ENCODE measurements at regions not wholly inside any gene's neighbourhood (a gene's known extent, or its start where the extent isn't known, plus 50 kb on each side); places are given as distances from the start of the nearest gene placed in this dataset.
"Not testable (repeated sequence)": the region's sequence is repeated elsewhere in the genome, so short reads cannot be mapped to it uniquely, and the experiment has no call there.

- not testable (repeated sequence) for H3K9me3 ChIP-seq (ENCODE audit: control insufficient read depth, insufficient read depth, low read length); H3K4me3 ChIP-seq (ENCODE audit: low read depth, low read length); H3K27ac ChIP-seq (ENCODE audit: low read depth, low read length); H3K27me3 ChIP-seq (ENCODE audit: control insufficient read depth, insufficient read depth, low read length); H3K4me1 ChIP-seq (ENCODE audit: control insufficient read depth, insufficient read depth, low read length); H3K36me3 ChIP-seq (ENCODE audit: control insufficient read depth, insufficient read depth, low read length); H3K9ac ChIP-seq (ENCODE audit: low read depth, low read length)
Observed at GRCh38 chr1:88597973-88598372, 86.1 kb upstream of the PKN2 start.

DNA sequence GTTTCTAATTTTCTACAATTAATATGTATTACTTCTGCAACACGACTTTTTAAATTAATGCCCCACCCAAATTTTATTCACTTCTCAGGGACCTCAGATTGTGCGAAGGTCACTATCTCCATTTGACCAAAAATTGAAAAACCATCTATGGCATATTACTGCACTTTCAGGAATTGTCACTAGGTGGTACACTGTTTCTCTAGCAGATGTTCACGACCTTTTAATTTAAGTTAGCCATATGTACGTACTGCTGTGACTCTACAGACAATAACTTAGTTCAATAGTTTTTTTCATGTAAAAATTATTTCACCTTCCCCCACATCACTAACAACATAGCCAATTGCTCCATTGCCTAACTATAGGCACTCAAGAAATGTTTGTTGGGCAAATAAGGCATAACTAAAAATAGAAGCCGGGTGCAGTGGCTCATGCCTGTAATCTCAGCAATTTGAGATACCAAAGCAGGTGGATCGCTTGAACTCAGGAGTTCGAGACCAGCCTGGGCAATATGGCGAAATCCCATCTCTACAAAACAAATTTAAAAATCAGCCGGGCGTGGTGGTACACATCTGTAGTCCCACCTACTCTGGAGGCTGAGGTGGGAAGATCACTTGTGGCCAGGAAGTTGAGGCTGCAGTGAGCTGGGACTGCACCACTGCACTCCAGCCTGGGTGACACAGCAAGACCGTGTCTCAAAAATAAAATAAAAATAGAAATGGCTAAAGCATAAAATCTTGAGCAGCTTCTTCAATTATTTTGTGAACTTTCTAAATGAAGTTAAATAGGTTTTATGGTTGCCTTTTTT, 75.7 kb upstream of the PKN2 start:
- H3K4me1 ChIP-seq (ENCODE audit: control insufficient read depth, insufficient read depth, low read length), result peaks cover 13% of the 10 kb centered on the region
- no peaks in the 10 kb centered on the region for H3K9me3 ChIP-seq (ENCODE audit: control insufficient read depth, insufficient read depth, low read length)
- H3K9ac ChIP-seq (ENCODE audit: low read depth, low read length), result no peak overlapping the region
- H3K4me3 ChIP-seq (ENCODE audit: low read depth, low read length), result no peak overlapping the region
- H3K36me3 ChIP-seq (ENCODE audit: control insufficient read depth, insufficient read depth, low read length), result no peaks in the 10 kb centered on the region
- H3K27me3 ChIP-seq (ENCODE audit: control insufficient read depth, insufficient read depth, low read length), result no peaks in the 10 kb centered on the region
- H3K27ac ChIP-seq (ENCODE audit: low read depth, low read length), result no peak overlapping the region

DNA sequence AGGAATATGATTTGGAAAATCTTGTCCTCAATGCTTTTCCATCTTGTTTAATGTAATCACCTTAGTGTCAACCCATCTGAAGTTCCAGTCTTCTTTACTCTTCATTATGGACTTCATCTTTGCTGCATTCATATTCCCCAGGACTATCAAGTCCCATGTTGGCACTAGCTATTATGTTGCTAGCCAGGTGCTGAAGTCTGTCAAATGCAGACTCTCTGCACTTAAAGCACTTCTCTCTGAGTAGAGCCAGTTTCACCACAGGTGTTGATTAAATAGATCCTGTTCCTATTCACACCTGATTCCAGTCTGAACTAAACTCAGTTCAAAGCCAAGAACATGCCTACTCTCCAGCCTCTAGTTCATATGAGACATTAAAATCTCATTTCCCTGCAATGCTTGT, 75.0 kb upstream of the PKN2 start:
- Histone ChIP-seq H3K9me3 (ENCODE audit: control insufficient read depth, insufficient read depth, low read length) (no peaks in the 10 kb centered on the region), H3K9ac (ENCODE audit: low read depth, low read length) (no peak overlapping the region), H3K27ac (ENCODE audit: low read depth, low read length) (no peak overlapping the region), H3K4me3 (ENCODE audit: low read depth, low read length) (no peak overlapping the region), H3K4me1 (ENCODE audit: control insufficient read depth, insufficient read depth, low read length) (peaks cover 13% of the 10 kb centered on the region), H3K36me3 (ENCODE audit: control insufficient read depth, insufficient read depth, low read length) (no peaks in the 10 kb centered on the region), H3K27me3 (ENCODE audit: control insufficient read depth, insufficient read depth, low read length) (no peaks in the 10 kb centered on the region)

DNA sequence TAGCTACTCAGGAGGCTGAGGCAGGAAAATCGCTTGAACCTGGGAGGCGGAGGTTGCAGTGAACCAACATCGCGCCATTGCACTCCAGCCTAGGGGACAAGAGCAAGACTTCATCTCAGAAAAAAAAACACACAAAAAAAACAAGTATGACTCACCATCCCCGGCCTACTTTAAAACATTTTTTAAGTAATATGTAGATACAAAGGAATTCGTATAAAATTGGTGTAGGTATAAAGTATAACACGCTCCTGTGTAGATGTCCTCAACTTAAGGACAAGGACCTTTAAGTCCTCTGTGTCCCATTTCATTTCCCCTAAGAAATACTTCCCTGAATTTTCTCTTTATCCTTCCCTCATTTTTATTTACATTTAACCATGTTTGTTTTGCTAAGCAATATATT, 73.4 kb upstream of the PKN2 start:
- Histone ChIP-seq H3K27me3 (ENCODE audit: control insufficient read depth, insufficient read depth, low read length) (no peaks in the 10 kb centered on the region), H3K36me3 (ENCODE audit: control insufficient read depth, insufficient read depth, low read length) (no peaks in the 10 kb centered on the region), H3K9ac (ENCODE audit: low read depth, low read length) (no peak overlapping the region), H3K9me3 (ENCODE audit: control insufficient read depth, insufficient read depth, low read length) (no peaks in the 10 kb centered on the region), H3K27ac (ENCODE audit: low read depth, low read length) (no peak overlapping the region), H3K4me1 (ENCODE audit: control insufficient read depth, insufficient read depth, low read length) (peaks cover 13% of the 10 kb centered on the region), H3K4me3 (ENCODE audit: low read depth, low read length) (no peak overlapping the region)

DNA sequence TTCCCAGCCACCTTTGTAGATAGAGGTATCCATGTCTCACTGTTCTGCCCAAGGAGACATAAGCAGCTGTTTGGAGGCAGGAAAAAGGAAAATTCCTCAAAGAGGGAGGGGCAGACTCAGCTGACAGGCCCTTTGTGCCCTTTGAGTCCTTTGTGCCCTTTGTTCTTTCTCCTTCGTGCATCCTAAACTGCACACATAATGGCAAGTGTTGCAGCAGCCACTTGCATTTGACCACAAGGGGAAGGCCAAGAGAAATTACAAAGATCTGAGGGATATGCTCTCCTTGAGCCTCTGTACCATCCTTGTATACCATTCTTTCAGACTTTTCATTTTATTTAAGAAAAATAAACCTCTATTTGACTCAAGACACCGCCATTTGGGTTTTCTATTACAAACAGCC, 71.8 kb upstream of the PKN2 start:
- peaks cover 2% of the 10 kb centered on the region for H3K9me3 ChIP-seq (ENCODE audit: control insufficient read depth, insufficient read depth, low read length)
- no peaks in the 10 kb centered on the region for H3K27me3 ChIP-seq (ENCODE audit: control insufficient read depth, insufficient read depth, low read length)
- H3K36me3 ChIP-seq (ENCODE audit: control insufficient read depth, insufficient read depth, low read length), result no peaks in the 10 kb centered on the region
- H3K27ac ChIP-seq (ENCODE audit: low read depth, low read length), result no peak overlapping the region
- peaks cover 9% of the 10 kb centered on the region for H3K4me1 ChIP-seq (ENCODE audit: control insufficient read depth, insufficient read depth, low read length)
- H3K9ac ChIP-seq (ENCODE audit: low read depth, low read length), result no peak overlapping the region
- H3K4me3 ChIP-seq (ENCODE audit: low read depth, low read length), result no peak overlapping the region

- no peak overlapping the region for H3K4me3 ChIP-seq (ENCODE audit: low read depth, low read length)
- peaks cover 5% of the 10 kb centered on the region for H3K4me1 ChIP-seq (ENCODE audit: control insufficient read depth, insufficient read depth, low read length)
- no peaks in the 10 kb centered on the region for H3K27me3 ChIP-seq (ENCODE audit: control insufficient read depth, insufficient read depth, low read length)
- H3K9ac ChIP-seq (ENCODE audit: low read depth, low read length), result no peak overlapping the region
- peaks cover 7% of the 10 kb centered on the region for H3K9me3 ChIP-seq (ENCODE audit: control insufficient read depth, insufficient read depth, low read length)
- no peaks in the 10 kb centered on the region for H3K36me3 ChIP-seq (ENCODE audit: control insufficient read depth, insufficient read depth, low read length)
- no peak overlapping the region for H3K27ac ChIP-seq (ENCODE audit: low read depth, low read length)
Observed at GRCh38 chr1:88612773-88613172, 71.3 kb upstream of the PKN2 start.

DNA sequence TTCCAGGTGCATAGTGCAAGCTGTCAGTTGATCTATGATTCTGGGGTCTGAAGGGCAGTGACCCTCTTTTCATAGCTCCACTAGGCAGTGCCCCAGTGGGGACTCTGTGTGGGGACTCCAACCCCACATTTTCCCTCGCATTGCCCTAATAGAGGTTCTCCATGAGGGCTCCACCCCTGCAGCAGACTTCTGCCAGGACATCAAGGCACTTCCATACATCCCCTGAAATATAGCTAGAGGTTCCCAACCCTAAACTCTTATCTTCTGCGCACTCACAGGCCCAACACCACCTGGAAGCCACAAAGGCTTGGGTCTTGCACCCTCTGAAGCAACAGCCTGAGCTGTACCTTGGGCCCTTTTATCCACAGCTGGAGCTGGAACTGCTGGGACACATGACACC, 65.7 kb upstream of the PKN2 start:
- H3K4me1 ChIP-seq (ENCODE audit: control insufficient read depth, insufficient read depth, low read length), result no peaks in the 10 kb centered on the region
- no peak overlapping the region for H3K27ac ChIP-seq (ENCODE audit: low read depth, low read length)
- H3K9ac ChIP-seq (ENCODE audit: low read depth, low read length), result no peak overlapping the region
- peaks cover 31% of the 10 kb centered on the region for H3K9me3 ChIP-seq (ENCODE audit: control insufficient read depth, insufficient read depth, low read length)
- H3K4me3 ChIP-seq (ENCODE audit: low read depth, low read length), result no peak overlapping the region
- no peaks in the 10 kb centered on the region for H3K27me3 ChIP-seq (ENCODE audit: control insufficient read depth, insufficient read depth, low read length)
- H3K36me3 ChIP-seq (ENCODE audit: control insufficient read depth, insufficient read depth, low read length), result no peaks in the 10 kb centered on the region

DNA sequence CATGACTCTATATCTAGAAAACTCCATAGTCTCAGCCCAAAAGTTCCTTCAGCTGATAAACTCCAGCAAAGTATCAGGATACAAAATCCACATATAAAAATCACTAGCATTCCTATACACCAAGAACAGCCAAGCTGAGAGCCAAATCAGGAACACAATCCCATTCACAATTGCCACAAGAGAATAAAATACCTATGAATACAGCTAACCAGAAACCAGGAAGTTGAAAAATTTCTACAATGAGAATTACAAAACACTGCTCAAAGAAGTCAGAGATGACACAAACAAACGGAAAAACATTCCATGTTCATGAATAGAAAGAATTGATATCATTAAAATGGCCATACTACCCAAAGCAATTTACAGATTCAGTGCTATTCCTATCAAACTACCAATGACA, 61.0 kb upstream of the PKN2 start:
- not testable (repeated sequence) for H3K9ac ChIP-seq (ENCODE audit: low read depth, low read length); H3K4me3 ChIP-seq (ENCODE audit: low read depth, low read length); H3K36me3 ChIP-seq (ENCODE audit: control insufficient read depth, insufficient read depth, low read length); H3K27me3 ChIP-seq (ENCODE audit: control insufficient read depth, insufficient read depth, low read length); H3K4me1 ChIP-seq (ENCODE audit: control insufficient read depth, insufficient read depth, low read length); H3K27ac ChIP-seq (ENCODE audit: low read depth, low read length)
- H3K9me3 ChIP-seq (ENCODE audit: control insufficient read depth, insufficient read depth, low read length), result peaks cover 21% of the 10 kb centered on the region

Measured in HUES48 (cell line).